ENCODE measurements at regions not wholly inside any gene's neighbourhood (a gene's known extent, or its start where the extent isn't known, plus 50 kb on each side); places are given as distances from the start of the nearest gene placed in this dataset.

- TF ChIP-seq NKRF (IDR thresholded peaks at IDR 0.05; ENCODE audit: borderline replicate concordance) (no peak), ZNF280B (CRISPR knock-in tag; IDR thresholded peaks at IDR 0.05) (no peak), RBBP5 (IDR thresholded peaks at IDR 0.05; ENCODE audit: borderline replicate concordance, insufficient read depth, low read length, poor library complexity, severe bottlenecking) (no peak)
Observed at GRCh38 chr3:23152989-23153388, 50.1 kb upstream of the UBE2E2 start (continued).
